ENCODE measurements at regions not wholly inside any gene's neighbourhood (a gene's known extent, or its start where the extent isn't known, plus 50 kb on each side); places are given as distances from the start of the nearest gene placed in this dataset.

GRCh38 chr20:51093240-51093763, 70.4 kb upstream of the KCNG1 start:
- DNase-seq (ENCODE audit: low spot score in 2 of 2): no peak
- intact Hi-C loops (cut with DNase I; ENCODE audit: low total_unique reads): no loop called here
- 35 to 51% methylated on average over 7 of the region's 7 CpGs for WGBS, 2 donors

GRCh38 chr20:51092338-51092737, 69.4 kb upstream of the KCNG1 start:
- intact Hi-C loops (cut with DNase I; ENCODE audit: low total_unique reads): no loop called here
- WGBS, 2 donors: 16 to 23% methylated on average over 4 of the region's 4 CpGs
- TF ChIP-seq CTCF (IDR thresholded peaks at IDR 0.05) (no peak), POLR2A (IDR thresholded peaks at IDR 0.05) (no peak)
- DNase-seq (ENCODE audit: low spot score in 2 of 2): no peak
- H3K4me3 ChIP-seq (ENCODE audit: low read depth, poor library complexity, severe bottlenecking): no peak overlapping the region

More at GRCh38 chr20:51093240-51093763, 70.4 kb upstream of the KCNG1 start:
- TF ChIP-seq POLR2A (IDR thresholded peaks at IDR 0.05): no peak
- no peak for TF ChIP-seq CTCF (IDR thresholded peaks at IDR 0.05)
- no peak overlapping the region for H3K4me3 ChIP-seq (ENCODE audit: low read depth, poor library complexity, severe bottlenecking)

- intact Hi-C loops (cut with DNase I; ENCODE audit: low total_unique reads): no loop called here
- 25 to 31% methylated on average over 12 of the region's 12 CpGs for WGBS, 2 donors
- no peak for DNase-seq (ENCODE audit: low spot score in 2 of 2)
- no peak overlapping the region for H3K4me3 ChIP-seq (ENCODE audit: low read depth, poor library complexity, severe bottlenecking)
- TF ChIP-seq CTCF (IDR thresholded peaks at IDR 0.05) (no peak), POLR2A (IDR thresholded peaks at IDR 0.05) (no peak)
Measured at GRCh38 chr20:51091406-51092195, 68.7 kb upstream of the KCNG1 start.

- intact Hi-C loops (cut with DNase I; ENCODE audit: low total_unique reads): no loop called here
- WGBS, 2 donors: 87 to 95% methylated on average over 1 of the region's 1 CpG
- TF ChIP-seq CTCF (IDR thresholded peaks at IDR 0.05) (no peak), POLR2A (IDR thresholded peaks at IDR 0.05) (no peak)
Measured at GRCh38 chr20:51089840-51090239, 66.9 kb upstream of the KCNG1 start.

GRCh38 chr20:51089272-51089781, 66.4 kb upstream of the KCNG1 start:
- DNase-seq (ENCODE audit: low spot score in 2 of 2): no peak
- no peak for TF ChIP-seq CTCF (IDR thresholded peaks at IDR 0.05)
- no peak for TF ChIP-seq POLR2A (IDR thresholded peaks at IDR 0.05)
- intact Hi-C loops (cut with DNase I; ENCODE audit: low total_unique reads): no loop called here
- H3K4me3 ChIP-seq (ENCODE audit: low read depth, poor library complexity, severe bottlenecking): no peak overlapping the region
- WGBS, 2 donors: 76 to 81% methylated on average over 8 of the region's 8 CpGs

More at GRCh38 chr20:51089840-51090239, 66.9 kb upstream of the KCNG1 start:
- H3K4me3 ChIP-seq (ENCODE audit: low read depth, poor library complexity, severe bottlenecking): no peak overlapping the region
- DNase-seq (ENCODE audit: low spot score in 2 of 2): no peak

All from lower leg skin (tissue), 4 donors.